HG03175 (cell line): ENCODE measurements at regions not wholly inside any gene's neighbourhood (a gene's known extent, or its start where the extent isn't known, plus 50 kb on each side); places are given as distances from the start of the nearest gene placed in this dataset.

Experiments
- ATAC-seq: cut with Tn5 transposase; IDR thresholded peaks from one replicate; pipeline ENCODE4 v1.9.1; 2021; ENCODE audit warnings: mild to moderate bottlenecking, moderate library complexity; ENCODE audit not compliant: unreplicated experiment

- ATAC-seq = no peak
Measured at GRCh38 chr11:18878211-18878610, 61.0 kb downstream of the MRGPRX1 start.

- no peak for ATAC-seq
Measured at GRCh38 chr11:18865951-18866350, 73.3 kb downstream of the MRGPRX1 start.

GRCh38 chr11:18865261-18865660 is 73.7 kb upstream of the PTPN5 start:
- ATAC-seq = no peak

- peak; percentile 86 for ATAC-seq
Measured at GRCh38 chr11:18853086-18853720, 61.6 kb upstream of the PTPN5 start.

- no peak for ATAC-seq
Measured at GRCh38 chr11:18849406-18849805, 57.8 kb upstream of the PTPN5 start.

GRCh38 chr11:18844753-18845367 is 53.3 kb upstream of the PTPN5 start:
- no peak for ATAC-seq
